ENCODE measurements at regions not wholly inside any gene's neighbourhood (a gene's known extent, or its start where the extent isn't known, plus 50 kb on each side); places are given as distances from the start of the nearest gene placed in this dataset.

GRCh38 chr7:115585015-115585718 lies 445.4 kb downstream of the TFEC start:
- no peak for DNase-seq
- Histone ChIP-seq H3K27ac (ENCODE audit: low read length) (no peak overlapping the region), H3K36me3 (replicated peaks; ENCODE audit: insufficient read depth, low read length) (no peaks in the 10 kb centered on the region)

DNA sequence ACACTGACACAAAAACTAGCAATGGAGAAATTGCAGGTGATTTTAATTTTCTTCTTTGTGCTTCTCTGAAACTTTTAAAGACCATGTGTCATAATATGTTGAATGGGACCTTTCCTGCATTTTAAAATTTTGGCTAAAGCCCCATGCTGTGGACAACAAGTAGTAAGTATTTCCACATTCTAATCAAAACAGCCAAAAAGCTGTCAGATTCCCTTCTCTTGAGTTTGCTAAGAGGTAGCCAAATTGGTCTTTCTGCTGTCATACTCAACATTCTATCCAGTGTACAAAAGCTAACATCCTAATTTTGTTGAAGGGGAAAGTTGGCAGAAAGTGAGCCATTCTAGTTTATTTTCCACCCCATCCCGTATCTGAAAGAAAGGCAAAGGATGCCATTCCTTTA lies 447.6 kb downstream of the TFEC start:
- no peak overlapping the region for H3K9ac ChIP-seq (ENCODE audit: low read length)
- no peaks in the 10 kb centered on the region for H3K79me2 ChIP-seq (ENCODE audit: low read length)
- DNase-seq = no peak
- no peaks in the 10 kb centered on the region for H3K4me1 ChIP-seq (ENCODE audit: low read length)
- no peaks in the 10 kb centered on the region for H4K20me1 ChIP-seq (ENCODE audit: insufficient read depth, low read length)
- H2AFZ ChIP-seq (ENCODE audit: low read length) = no peak overlapping the region
- no peak overlapping the region for H3K4me3 ChIP-seq (ENCODE audit: low read length)
- no peak overlapping the region for H3K27ac ChIP-seq (ENCODE audit: low read length)
- no peaks in the 10 kb centered on the region for H3F3A ChIP-seq (ENCODE audit: insufficient read depth, low read length)
- H3K27me3 ChIP-seq (replicated peaks; ENCODE audit: insufficient read depth, low read length) = no peaks in the 10 kb centered on the region
- no peak for TF ChIP-seq EZH2phosphoT487 (IDR thresholded peaks at IDR 0.05; ENCODE audit: low read length)
- no peak for TF ChIP-seq EZH2 (optimal IDR thresholded peaks at IDR 0.05; ENCODE audit: low read depth, low read length)
- no peaks in the 10 kb centered on the region for H3K36me3 ChIP-seq (replicated peaks; ENCODE audit: insufficient read depth, low read length)
- H3K9me2 ChIP-seq (replicated peaks; ENCODE audit: insufficient read depth, low read length) = no peaks in the 10 kb centered on the region
- H3K4me2 ChIP-seq (ENCODE audit: low read depth, low read length) = no peak overlapping the region
- no peaks in the 10 kb centered on the region for H3K9me3 ChIP-seq (replicated peaks; ENCODE audit: insufficient read depth, low read length)

More at GRCh38 chr7:115585015-115585718, 445.4 kb downstream of the TFEC start:
- no peaks in the 10 kb centered on the region for H3F3A ChIP-seq (ENCODE audit: insufficient read depth, low read length)
- no peaks in the 10 kb centered on the region for H3K27me3 ChIP-seq (replicated peaks; ENCODE audit: insufficient read depth, low read length)
- H3K9me3 ChIP-seq (replicated peaks; ENCODE audit: insufficient read depth, low read length) = no peaks in the 10 kb centered on the region
- H3K9ac ChIP-seq (ENCODE audit: low read length) = no peak overlapping the region
- no peak overlapping the region for H3K4me2 ChIP-seq (ENCODE audit: low read depth, low read length)
- H3K4me3 ChIP-seq (ENCODE audit: low read length) = no peak overlapping the region
- H3K9me2 ChIP-seq (replicated peaks; ENCODE audit: insufficient read depth, low read length) = no peaks in the 10 kb centered on the region
- H3K4me1 ChIP-seq (ENCODE audit: low read length) = no peaks in the 10 kb centered on the region
- no peak overlapping the region for H2AFZ ChIP-seq (ENCODE audit: low read length)
- no peaks in the 10 kb centered on the region for H4K20me1 ChIP-seq (ENCODE audit: insufficient read depth, low read length)
- TF ChIP-seq EZH2phosphoT487 (IDR thresholded peaks at IDR 0.05; ENCODE audit: low read length) = no peak
- TF ChIP-seq, protein P1, sequence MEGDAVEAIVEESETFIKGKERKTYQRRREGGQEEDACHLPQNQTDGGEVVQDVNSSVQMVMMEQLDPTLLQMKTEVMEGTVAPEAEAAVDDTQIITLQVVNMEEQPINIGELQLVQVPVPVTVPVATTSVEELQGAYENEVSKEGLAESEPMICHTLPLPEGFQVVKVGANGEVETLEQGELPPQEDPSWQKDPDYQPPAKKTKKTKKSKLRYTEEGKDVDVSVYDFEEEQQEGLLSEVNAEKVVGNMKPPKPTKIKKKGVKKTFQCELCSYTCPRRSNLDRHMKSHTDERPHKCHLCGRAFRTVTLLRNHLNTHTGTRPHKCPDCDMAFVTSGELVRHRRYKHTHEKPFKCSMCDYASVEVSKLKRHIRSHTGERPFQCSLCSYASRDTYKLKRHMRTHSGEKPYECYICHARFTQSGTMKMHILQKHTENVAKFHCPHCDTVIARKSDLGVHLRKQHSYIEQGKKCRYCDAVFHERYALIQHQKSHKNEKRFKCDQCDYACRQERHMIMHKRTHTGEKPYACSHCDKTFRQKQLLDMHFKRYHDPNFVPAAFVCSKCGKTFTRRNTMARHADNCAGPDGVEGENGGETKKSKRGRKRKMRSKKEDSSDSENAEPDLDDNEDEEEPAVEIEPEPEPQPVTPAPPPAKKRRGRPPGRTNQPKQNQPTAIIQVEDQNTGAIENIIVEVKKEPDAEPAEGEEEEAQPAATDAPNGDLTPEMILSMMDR (IDR thresholded peaks at IDR 0.05; ENCODE audit: low read length) = no peak
- no peaks in the 10 kb centered on the region for H3K79me2 ChIP-seq (ENCODE audit: low read length)

GRCh38 chr7:115578576-115578975 lies 452.0 kb downstream of the TFEC start:
- no peak overlapping the region for H3K9ac ChIP-seq (ENCODE audit: low read length)
- H3K9me3 ChIP-seq (replicated peaks; ENCODE audit: insufficient read depth, low read length) = no peaks in the 10 kb centered on the region
- H3K4me1 ChIP-seq (ENCODE audit: low read length) = no peaks in the 10 kb centered on the region
- no peak overlapping the region for H3K4me2 ChIP-seq (ENCODE audit: low read depth, low read length)
- no peaks in the 10 kb centered on the region for H3K9me2 ChIP-seq (replicated peaks; ENCODE audit: insufficient read depth, low read length)
- H2AFZ ChIP-seq (ENCODE audit: low read length) = no peak overlapping the region
- no peak overlapping the region for H3K4me3 ChIP-seq (ENCODE audit: low read length)
- TF ChIP-seq, protein P1 (IDR thresholded peaks at IDR 0.05; ENCODE audit: low read length) = no peak
- TF ChIP-seq EZH2phosphoT487 (IDR thresholded peaks at IDR 0.05; ENCODE audit: low read length) = no peak
- H3K79me2 ChIP-seq (ENCODE audit: low read length) = no peaks in the 10 kb centered on the region
- H3K27ac ChIP-seq (ENCODE audit: low read length) = no peak overlapping the region
- no peaks in the 10 kb centered on the region for H3K27me3 ChIP-seq (replicated peaks; ENCODE audit: insufficient read depth, low read length)
- H3K36me3 ChIP-seq (replicated peaks; ENCODE audit: insufficient read depth, low read length) = no peaks in the 10 kb centered on the region
- H3F3A ChIP-seq (ENCODE audit: insufficient read depth, low read length) = no peaks in the 10 kb centered on the region
- DNase-seq = no peak
- H4K20me1 ChIP-seq (ENCODE audit: insufficient read depth, low read length) = no peaks in the 10 kb centered on the region

DNA sequence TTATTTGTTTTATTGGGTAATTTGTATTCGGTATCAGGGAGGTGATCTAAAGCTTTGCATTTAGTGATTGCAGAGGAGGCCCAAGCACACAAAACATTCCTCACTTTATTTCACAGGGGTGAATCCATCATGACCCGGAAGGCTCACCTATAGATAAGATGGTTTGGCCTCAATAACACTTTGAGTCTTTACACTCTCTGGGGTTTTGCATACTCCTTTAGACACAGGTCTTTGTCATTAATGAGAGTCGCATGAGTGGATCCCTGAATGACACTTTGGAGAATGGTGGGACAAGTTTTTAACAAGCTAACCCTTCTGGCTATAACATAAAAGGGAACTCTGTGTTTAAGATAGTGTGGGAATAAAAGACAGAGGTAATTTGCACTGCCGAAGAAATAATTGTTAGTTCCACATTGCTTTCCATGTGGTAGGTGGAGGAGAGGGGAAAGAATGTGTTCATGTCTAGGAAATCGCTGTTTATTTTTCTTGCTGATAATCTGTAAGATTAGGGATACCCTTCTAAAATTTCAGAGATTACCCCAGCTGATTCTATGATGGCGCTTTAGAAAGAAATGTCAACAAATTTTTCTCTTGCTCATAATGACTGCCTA lies 455.8 kb downstream of the TFEC start:
- no peak for DNase-seq
- no peak overlapping the region for H3K4me2 ChIP-seq (ENCODE audit: low read depth, low read length)
- no peak overlapping the region for H3K27ac ChIP-seq (ENCODE audit: low read length)
- H3K79me2 ChIP-seq (ENCODE audit: low read length) = no peaks in the 10 kb centered on the region
- H2AFZ ChIP-seq (ENCODE audit: low read length) = no peak overlapping the region
- H3K9ac ChIP-seq (ENCODE audit: low read length) = no peak overlapping the region
- no peaks in the 10 kb centered on the region for H3K9me2 ChIP-seq (replicated peaks; ENCODE audit: insufficient read depth, low read length)
- H3K27me3 ChIP-seq (replicated peaks; ENCODE audit: insufficient read depth, low read length) = no peaks in the 10 kb centered on the region
- no peak overlapping the region for H3K4me3 ChIP-seq (ENCODE audit: low read length)
- no peaks in the 10 kb centered on the region for H3K4me1 ChIP-seq (ENCODE audit: low read length)
- H3F3A ChIP-seq (ENCODE audit: insufficient read depth, low read length) = no peaks in the 10 kb centered on the region
- no peaks in the 10 kb centered on the region for H3K9me3 ChIP-seq (replicated peaks; ENCODE audit: insufficient read depth, low read length)
- no peaks in the 10 kb centered on the region for H4K20me1 ChIP-seq (ENCODE audit: insufficient read depth, low read length)
- H3K36me3 ChIP-seq (replicated peaks; ENCODE audit: insufficient read depth, low read length) = no peaks in the 10 kb centered on the region
- TF ChIP-seq, protein P1 (IDR thresholded peaks at IDR 0.05; ENCODE audit: low read length) = no peak
- TF ChIP-seq EZH2 (optimal IDR thresholded peaks at IDR 0.05; ENCODE audit: low read depth, low read length) = no peak
- no peak for TF ChIP-seq EZH2phosphoT487 (IDR thresholded peaks at IDR 0.05; ENCODE audit: low read length)
